Stimulated activated CD8-positive, alpha-beta memory T cell treated with anti-CD3 and anti-CD28 coated beads, Interleukin-7, amount 100 ng/mL, for 24 hours (primary cell): ENCODE measurements at regions not wholly inside any gene's neighbourhood (a gene's known extent, or its start where the extent isn't known, plus 50 kb on each side); places are given as distances from the start of the nearest gene placed in this dataset.
"Not testable (repeated sequence)": the region's sequence is repeated elsewhere in the genome, so short reads cannot be mapped to it uniquely, and the experiment has no call there.

Experiments
- DNase-seq: peaks from one replicate; pipeline ENCODE4 v3.0.0-alpha.2; 2020; ENCODE audit warnings: low read depth

GRCh38 chr22:48817491-48817890 lies 1010.2 kb downstream of the BRD1 start:
- not testable (repeated sequence) for DNase-seq

GRCh38 chr22:48811885-48812284 lies 1015.8 kb downstream of the BRD1 start:
- no peak for DNase-seq

- DNase-seq, result no peak
Observed at GRCh38 chr22:48808038-48808960, 1019.4 kb downstream of the BRD1 start.

- DNase-seq, result no peak
Observed at GRCh38 chr22:48807155-48807554, 1020.5 kb downstream of the BRD1 start.

GRCh38 chr22:48806227-48806781 lies 1021.4 kb downstream of the BRD1 start:
- no peak for DNase-seq

- DNase-seq, result no peak
Observed at GRCh38 chr22:48805516-48805915, 1022.2 kb downstream of the BRD1 start.

- DNase-seq, result no peak
Observed at GRCh38 chr22:48804811-48805301, 1022.8 kb downstream of the BRD1 start.

GRCh38 chr22:48803948-48804810 lies 1023.5 kb downstream of the BRD1 start:
- no peak for DNase-seq

- DNase-seq, result no peak
Observed at GRCh38 chr22:48803171-48803947, 1024.3 kb downstream of the BRD1 start.

GRCh38 chr22:48802576-48802975 lies 1025.1 kb downstream of the BRD1 start:
- no peak for DNase-seq

GRCh38 chr22:48800886-48801607 lies 1026.6 kb downstream of the BRD1 start:
- no peak for DNase-seq

GRCh38 chr22:48800036-48800885 lies 1027.4 kb downstream of the BRD1 start:
- DNase-seq, result no peak

GRCh38 chr22:48799227-48799970 lies 1028.3 kb downstream of the BRD1 start:
- DNase-seq, result no peak

- DNase-seq, result no peak
Observed at GRCh38 chr22:48798281-48799226, 1029.1 kb downstream of the BRD1 start.

- DNase-seq, result no peak
Observed at GRCh38 chr22:48797731-48798130, 1029.9 kb downstream of the BRD1 start.

GRCh38 chr22:48796310-48797015 lies 1031.2 kb downstream of the BRD1 start:
- DNase-seq, result no peak

- no peak for DNase-seq
Observed at GRCh38 chr22:48795664-48796063, 1032.0 kb downstream of the BRD1 start.
